Neural cell (in vitro differentiated cells): ENCODE measurements at regions not wholly inside any gene's neighbourhood (a gene's known extent, or its start where the extent isn't known, plus 50 kb on each side); places are given as distances from the start of the nearest gene placed in this dataset.
"Not testable (repeated sequence)": the region's sequence is repeated elsewhere in the genome, so short reads cannot be mapped to it uniquely, and the experiment has no call there.

ENCODE experiments used
- H2AFZ ChIP-seq: fragments of 200-600, 300-800 bp; sonication (generic), shearing (Covaris generic); 2 replicates; pipeline ENCODE4 v1.6.0; 2014; ENCODE audit warnings: low read depth, mild to moderate bottlenecking, antibody characterized with exemption, low read length, moderate library complexity
- H3F3A ChIP-seq: fragments of 200-600 bp; shearing (Covaris generic); 2 replicates; pipeline ENCODE4 v1.6.1; 2016; ENCODE audit warnings: mild to moderate bottlenecking, moderate library complexity, mixed read lengths, antibody characterized with exemption, low read length; ENCODE audit not compliant: insufficient read depth, poor library complexity, severe bottlenecking
- H3K27ac ChIP-seq: fragments of 200-600, 300-800 bp; sonication (generic), shearing (Covaris generic); 2 replicates; pipeline ENCODE4 v1.5.1; 2014; ENCODE audit warnings: mild to moderate bottlenecking, low read length, moderate library complexity
- H3K27me3 ChIP-seq: fragments of 300-800, 200-600 bp; sonication (generic), shearing (Covaris generic); 2 replicates; pipeline ENCODE4 v1.6.0; 2014; ENCODE audit warnings: mild to moderate bottlenecking, low read depth, low read length, moderate library complexity; ENCODE audit not compliant: insufficient read depth
- H3K36me3 ChIP-seq: fragments of 300-800, 200-600 bp; sonication (generic), shearing (Covaris generic); 2 replicates; pipeline ENCODE4 v1.5.1; 2014; ENCODE audit warnings: mild to moderate bottlenecking, antibody characterized with exemption, low read length, moderate library complexity; ENCODE audit not compliant: insufficient read depth
- H3K4me2 ChIP-seq: fragments of 300-800, 200-600 bp; sonication (generic), shearing (Covaris generic); 2 replicates; pipeline ENCODE4 v1.6.0; 2014; ENCODE audit warnings: mild to moderate bottlenecking, low read length
- H3K4me3 ChIP-seq: fragments of 300-800, 200-600 bp; sonication (generic), shearing (Covaris generic); 2 replicates; pipeline ENCODE4 v1.5.1; 2014; ENCODE audit warnings: mild to moderate bottlenecking, low read length, moderate library complexity
- H3K79me2 ChIP-seq: fragments of 200-600 bp; shearing (Covaris generic); replicated peaks from 2 replicates; pipeline ENCODE4 v1.6.0; 2014; ENCODE audit warnings: mild to moderate bottlenecking, low read length, moderate library complexity; ENCODE audit not compliant: insufficient read depth
- H3K9ac ChIP-seq: fragments of 300-800, 200-600 bp; sonication (generic), shearing (Covaris generic); 2 replicates; pipeline ENCODE4 v1.6.1; 2016; ENCODE audit warnings: mild to moderate bottlenecking, low read length, mixed read lengths
- H3K9me2 ChIP-seq: fragments of 200-600 bp; shearing (Covaris generic); 2 replicates; pipeline ENCODE4 v1.6.1; 2016; ENCODE audit warnings: mild to moderate bottlenecking, low read length, mixed read lengths; ENCODE audit not compliant: insufficient read depth
- H3K9me3 ChIP-seq: fragments of 200-600, 300-800 bp; sonication (generic), shearing (Covaris generic); 2 replicates; pipeline ENCODE4 v1.6.1; 2016; ENCODE audit warnings: mild to moderate bottlenecking, mixed run types, low read length, moderate library complexity, mixed read lengths
- H4K20me1 ChIP-seq: fragments of 200-600 bp; shearing (Covaris generic); 2 replicates; pipeline ENCODE4 v1.6.1; 2016; ENCODE audit warnings: mild to moderate bottlenecking, mixed run types; ENCODE audit not compliant: insufficient read depth
- CTCF ChIP-seq: fragments of 450-650 bp; IDR thresholded peaks from 2 replicates; pipeline ENCODE4 v1.5.1; 2014; ENCODE audit warnings: antibody characterized with exemption, mild to moderate bottlenecking, moderate library complexity; ENCODE audit not compliant: poor library complexity, severe bottlenecking
- EP300 ChIP-seq: fragments of 450-650 bp; conservative IDR thresholded peaks from 2 replicates; pipeline ENCODE4 v1.6.1; 2014; ENCODE audit warnings: antibody characterized with exemption, mild to moderate bottlenecking, moderate library complexity; ENCODE audit not compliant: poor library complexity, severe bottlenecking
- MXI1 ChIP-seq: fragments of 450-650 bp; conservative IDR thresholded peaks from 2 replicates; pipeline ENCODE4 v1.6.1; 2014; ENCODE audit warnings: antibody characterized with exemption, mild to moderate bottlenecking; ENCODE audit not compliant: poor library complexity, severe bottlenecking
- POLR2AphosphoS5 ChIP-seq: IDR thresholded peaks from 2 replicates; pipeline ENCODE4 v1.6.1; 2012
- REST ChIP-seq: IDR thresholded peaks from 2 replicates; pipeline ENCODE4 v1.6.1; 2012; ENCODE audit warnings: borderline replicate concordance
- SMC3 ChIP-seq: fragments of 450-650 bp; conservative IDR thresholded peaks from 2 replicates; pipeline ENCODE4 v1.6.1; 2014; ENCODE audit warnings: antibody characterized with exemption, mild to moderate bottlenecking, moderate library complexity; ENCODE audit not compliant: poor library complexity

GRCh38 chr7:89714131-89714530 lies 440.1 kb upstream of the STEAP1 start:
- H3K79me2 ChIP-seq, result no peaks in the 10 kb centered on the region
- no peak overlapping the region for H3K4me3 ChIP-seq
- no peaks in the 10 kb centered on the region for H3F3A ChIP-seq
- H4K20me1 ChIP-seq, result no peaks in the 10 kb centered on the region
- H3K9me3 ChIP-seq, result no peaks in the 10 kb centered on the region
- no peak overlapping the region for H2AFZ ChIP-seq
- no peaks in the 10 kb centered on the region for H3K27me3 ChIP-seq
- no peaks in the 10 kb centered on the region for H3K36me3 ChIP-seq
- no peaks in the 10 kb centered on the region for H3K9me2 ChIP-seq
- TF ChIP-seq MXI1, result no peak
- TF ChIP-seq EP300, result peak; percentile 70
- TF ChIP-seq POLR2AphosphoS5, result peak; percentile 72
- TF ChIP-seq SMC3, result no peak
- no peak overlapping the region for H3K4me2 ChIP-seq
- H3K9ac ChIP-seq, result no peak overlapping the region
- H3K27ac ChIP-seq, result no peak overlapping the region

- not testable (repeated sequence) for H3K4me2 ChIP-seq, H3K36me3 ChIP-seq, H3K9me3 ChIP-seq, H3K9ac ChIP-seq, H3K27ac ChIP-seq, H3K9me2 ChIP-seq, H4K20me1 ChIP-seq, H3F3A ChIP-seq, H3K27me3 ChIP-seq, H3K79me2 ChIP-seq, H2AFZ ChIP-seq, H3K4me3 ChIP-seq
These were observed 435.3 kb upstream of the STEAP1 start for GRCh38 chr7:89718941-89719340.

GRCh38 chr7:89728481-89728880 lies 425.8 kb upstream of the STEAP1 start:
- H2AFZ ChIP-seq, result no peak overlapping the region
- peak overlapping the region; percentile 35 for H3K4me3 ChIP-seq
- no peaks in the 10 kb centered on the region for H3K79me2 ChIP-seq
- no peak overlapping the region for H3K4me2 ChIP-seq
- H3K9me2 ChIP-seq, result no peaks in the 10 kb centered on the region
- H4K20me1 ChIP-seq, result no peaks in the 10 kb centered on the region
- H3K9ac ChIP-seq, result peak overlapping the region; percentile 10
- peak overlapping the region; percentile 76 for H3K27ac ChIP-seq
- no peaks in the 10 kb centered on the region for H3K36me3 ChIP-seq
- TF ChIP-seq EP300 (peak; percentile 88), SMC3 (no peak), MXI1 (no peak), CTCF (no peak), POLR2AphosphoS5 (peak; percentile 21), REST (no peak)
- no peaks in the 10 kb centered on the region for H3K27me3 ChIP-seq
- H3K9me3 ChIP-seq, result no peaks in the 10 kb centered on the region
- H3F3A ChIP-seq, result no peaks in the 10 kb centered on the region
